ENCODE measurements at regions not wholly inside any gene's neighbourhood (a gene's known extent, or its start where the extent isn't known, plus 50 kb on each side); places are given as distances from the start of the nearest gene placed in this dataset.

- TF ChIP-seq EZH2 (IDR thresholded peaks at IDR 0.05; ENCODE audit: borderline replicate concordance, low read depth, low read length, severe bottlenecking) = no peak
- no peak for TF ChIP-seq MAX (IDR thresholded peaks at IDR 0.05; ENCODE audit: insufficient read depth, insufficient read length)
- TF ChIP-seq FOS (IDR thresholded peaks at IDR 0.05; ENCODE audit: borderline replicate concordance, insufficient read depth, low read length) = no peak
- TF ChIP-seq JUN (IDR thresholded peaks at IDR 0.05; ENCODE audit: borderline replicate concordance, insufficient read depth, insufficient read length, low read depth) = no peak
- no peak for TF ChIP-seq POLR2AphosphoS5 (IDR thresholded peaks at IDR 0.05; ENCODE audit: insufficient read depth, low read depth, low read length)
- TF ChIP-seq POLR2A (IDR thresholded peaks at IDR 0.05; ENCODE audit: low read depth, low read length) = no peak
- CTCF ChIA-PET = no interaction called here
Observed at GRCh38 chr5:2300861-2301574, 418.3 kb upstream of the IRX4 start.

GRCh38 chr5:2300421-2300820 is 417.7 kb upstream of the IRX4 start:
- BruUV-seq (replicated peaks) = no TSS peak
- CTCF ChIA-PET = no interaction called here
- DNase-seq (ENCODE audit: low read depth, low spot score) = no peak

More at GRCh38 chr5:2300861-2301574, 418.3 kb upstream of the IRX4 start:
- H3K9me1 ChIP-seq (replicated peaks; ENCODE audit: control insufficient read depth, extremely low read depth, insufficient read depth, low read length) = no peaks in the 10 kb centered on the region
- H3K4me3 ChIP-seq (replicated peaks in 1 of 3; ENCODE audit: insufficient read depth in 1 of 3, low read depth in 1 of 3, low read length in 3 of 3) = no peak overlapping the region
- no peaks in the 10 kb centered on the region for H3K36me3 ChIP-seq (ENCODE audit: control insufficient read depth in 2 of 2, extremely low read depth in 1 of 2, insufficient read depth in 2 of 2, low read length in 2 of 2)
- no peak for FAIRE-seq
- no peak overlapping the region for H3K4me2 ChIP-seq (ENCODE audit: insufficient read depth, low read length)
- no peaks in the 10 kb centered on the region for H3K4me1 ChIP-seq (ENCODE audit: control insufficient read depth, extremely low read depth, insufficient read depth, low read length)
- H3K9ac ChIP-seq (replicated peaks; ENCODE audit: extremely low read depth, insufficient read depth, low read length) = no peak overlapping the region
- no peaks in the 10 kb centered on the region for H4K20me1 ChIP-seq (replicated peaks; ENCODE audit: control insufficient read depth, extremely low read depth, insufficient read depth, low read length)
- H3K9me3 ChIP-seq (replicated peaks; ENCODE audit: control insufficient read depth, insufficient read depth, low read length) = peaks cover 19% of the 10 kb centered on the region
- intact Hi-C loops (cut with micrococcal nuclease) (no loop called here), dilution Hi-C loops (cut with MboI; ENCODE audit: extremely low pct_ligation_motif_present, low sequenced_read_pairs) (no loop called here)
- POLR2A ChIA-PET = no interaction called here
- no peak overlapping the region for H2AFZ ChIP-seq (ENCODE audit: low read depth, low read length)
- no peaks in the 10 kb centered on the region for H3K79me2 ChIP-seq (ENCODE audit: control insufficient read depth, insufficient read depth, low read length)
- H3K27me3 ChIP-seq (ENCODE audit: control insufficient read depth in 2 of 2, insufficient read depth in 2 of 2, low read length in 2 of 2) = no peaks in the 10 kb centered on the region
- no peak overlapping the region for H3K27ac ChIP-seq (ENCODE audit: insufficient read depth, low read depth, low read length)
- BruUV-seq (replicated peaks) = no TSS peak
- no peak for DNase-seq (ENCODE audit: low read depth, low spot score)

More at GRCh38 chr5:2300421-2300820, 417.7 kb upstream of the IRX4 start:
- Histone ChIP-seq H3K79me2 (ENCODE audit: control insufficient read depth, insufficient read depth, low read length) (no peaks in the 10 kb centered on the region), H3K9me3 (replicated peaks; ENCODE audit: control insufficient read depth, insufficient read depth, low read length) (peaks cover 19% of the 10 kb centered on the region), H3K4me2 (ENCODE audit: insufficient read depth, low read length) (no peak overlapping the region), H3K9me1 (replicated peaks; ENCODE audit: control insufficient read depth, extremely low read depth, insufficient read depth, low read length) (no peaks in the 10 kb centered on the region), H3K36me3 (ENCODE audit: control insufficient read depth in 2 of 2, extremely low read depth in 1 of 2, insufficient read depth in 2 of 2, low read length in 2 of 2) (no peaks in the 10 kb centered on the region), H2AFZ (ENCODE audit: low read depth, low read length) (no peak overlapping the region), H3K4me1 (ENCODE audit: control insufficient read depth, extremely low read depth, insufficient read depth, low read length) (no peaks in the 10 kb centered on the region), H3K4me3 (replicated peaks in 1 of 3; ENCODE audit: insufficient read depth in 1 of 3, low read depth in 1 of 3, low read length in 3 of 3) (no peak overlapping the region), H3K27me3 (ENCODE audit: control insufficient read depth in 2 of 2, insufficient read depth in 2 of 2, low read length in 2 of 2) (no peaks in the 10 kb centered on the region), H3K27ac (ENCODE audit: insufficient read depth, low read depth, low read length) (no peak overlapping the region), H3K9ac (replicated peaks; ENCODE audit: extremely low read depth, insufficient read depth, low read length) (no peak overlapping the region), H4K20me1 (replicated peaks; ENCODE audit: control insufficient read depth, extremely low read depth, insufficient read depth, low read length) (no peaks in the 10 kb centered on the region)
- TF ChIP-seq CTCF (IDR thresholded peaks at IDR 0.05; ENCODE audit: extremely low read depth in 1 of 2, insufficient read depth in 1 of 2, low read depth in 1 of 2, low read length in 2 of 2) (no peak), MAX (IDR thresholded peaks at IDR 0.05; ENCODE audit: insufficient read depth, insufficient read length) (no peak), POLR2A (IDR thresholded peaks at IDR 0.05; ENCODE audit: low read depth, low read length) (no peak)
- dilution Hi-C loops (cut with MboI; ENCODE audit: extremely low pct_ligation_motif_present, low sequenced_read_pairs) (no loop called here), intact Hi-C loops (cut with micrococcal nuclease) (no loop called here)
- no peak for FAIRE-seq
- POLR2A ChIA-PET = no interaction called here

All from endothelial cell of umbilical vein (primary cell).